HG03378 (cell line): ENCODE measurements at regions not wholly inside any gene's neighbourhood (a gene's known extent, or its start where the extent isn't known, plus 50 kb on each side); places are given as distances from the start of the nearest gene placed in this dataset.

ENCODE experiments used
- ATAC-seq: cut with Tn5 transposase; IDR thresholded peaks from one replicate; pipeline ENCODE4 v1.9.1; 2021; ENCODE audit warnings: mild to moderate bottlenecking, moderate library complexity; ENCODE audit not compliant: unreplicated experiment

- no peak for ATAC-seq
Measured at GRCh38 chr5:133744051-133744959, 132.0 kb upstream of the FSTL4 start.

DNA sequence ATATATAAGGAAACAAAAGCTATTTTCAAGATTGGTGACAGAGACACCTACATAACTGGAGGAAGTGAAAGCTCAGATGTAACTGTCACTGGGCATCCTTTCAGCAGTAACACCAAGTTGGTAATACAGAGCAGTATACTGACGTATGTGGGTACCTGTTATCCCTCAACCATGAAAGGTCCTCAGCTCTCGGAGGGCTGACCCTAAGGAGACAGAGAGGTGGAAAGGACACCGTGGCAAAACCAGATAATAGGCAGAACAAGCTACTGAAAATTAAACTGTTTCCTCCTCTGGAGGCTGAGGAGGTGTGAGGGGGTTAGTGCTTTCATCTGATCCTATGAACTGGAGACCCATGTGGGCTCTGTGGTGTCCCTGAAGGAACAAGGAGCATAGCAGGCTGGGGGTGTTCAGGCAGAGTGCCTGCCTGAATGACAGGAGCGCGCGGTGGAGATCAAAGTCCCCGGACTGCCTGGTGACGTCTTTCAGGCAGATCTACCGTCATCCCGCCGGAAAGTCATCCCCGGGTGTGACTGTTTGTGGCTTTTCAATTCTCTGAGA, 130.2 kb upstream of the FSTL4 start:
- ATAC-seq, result no peak

DNA sequence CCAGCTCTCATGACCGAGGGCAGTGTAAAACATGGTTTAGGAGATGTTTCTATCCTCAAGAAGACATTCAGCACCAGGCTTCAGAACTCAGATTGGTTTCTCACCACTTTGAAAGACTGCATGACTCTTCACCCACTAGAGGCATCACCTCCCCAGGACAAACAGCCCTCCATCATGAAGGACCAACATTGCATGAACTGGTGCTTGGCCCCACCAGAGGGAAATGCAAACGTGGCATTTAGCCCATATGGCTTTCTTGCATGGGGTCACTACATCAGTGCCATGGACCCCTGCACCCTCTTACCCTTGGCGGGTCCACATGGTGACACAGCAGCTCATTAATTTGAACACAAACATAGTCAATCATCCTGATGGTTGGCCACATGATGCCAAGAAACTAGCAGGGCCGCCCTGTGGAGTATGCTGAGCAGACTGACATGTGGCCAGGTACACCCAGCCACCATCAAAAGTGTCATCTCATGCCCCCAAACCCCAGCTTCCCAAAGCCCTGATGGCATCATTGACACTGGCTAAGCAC, 129.5 kb upstream of the FSTL4 start:
- ATAC-seq, result no peak

- no peak for ATAC-seq
Measured at GRCh38 chr5:133741396-133741795, 129.1 kb upstream of the FSTL4 start.

- no peak for ATAC-seq
Measured at GRCh38 chr5:133739181-133739780, 126.9 kb upstream of the FSTL4 start.

- no peak for ATAC-seq
Measured at GRCh38 chr5:133738271-133738670, 125.9 kb upstream of the FSTL4 start.

- ATAC-seq, result no peak
Measured at GRCh38 chr5:133736512-133736911, 124.2 kb upstream of the FSTL4 start.

- no peak for ATAC-seq
Measured at GRCh38 chr5:133735346-133735745, 123.0 kb upstream of the FSTL4 start.

GRCh38 chr5:133734916-133735315, 122.6 kb upstream of the FSTL4 start:
- ATAC-seq, result no peak

GRCh38 chr5:133732536-133732935, 120.2 kb upstream of the FSTL4 start:
- no peak for ATAC-seq

DNA sequence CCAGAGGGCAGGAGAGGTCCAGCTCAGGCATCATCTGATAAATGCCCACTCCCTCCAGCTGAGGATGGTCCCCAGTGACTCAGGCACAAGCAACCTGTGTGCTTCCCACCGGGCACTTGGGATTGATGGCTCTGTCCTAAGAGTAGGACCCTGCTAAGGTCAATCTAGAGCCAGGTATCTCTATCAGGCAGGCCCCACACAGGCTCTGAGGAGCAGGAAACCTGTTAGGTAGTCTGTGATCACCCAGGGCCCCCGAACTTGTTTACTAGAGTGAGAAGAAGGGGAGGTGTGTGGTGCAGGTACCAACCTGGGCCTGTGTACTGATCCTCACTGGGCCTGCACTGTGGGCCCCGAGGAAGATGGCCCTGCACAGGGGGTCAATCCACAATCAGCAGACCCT, 119.6 kb upstream of the FSTL4 start:
- ATAC-seq, result no peak

- ATAC-seq, result no peak
Measured at GRCh38 chr5:133730866-133731265, 118.5 kb upstream of the FSTL4 start.

GRCh38 chr5:133730346-133730745, 118.0 kb upstream of the FSTL4 start:
- ATAC-seq, result no peak

DNA sequence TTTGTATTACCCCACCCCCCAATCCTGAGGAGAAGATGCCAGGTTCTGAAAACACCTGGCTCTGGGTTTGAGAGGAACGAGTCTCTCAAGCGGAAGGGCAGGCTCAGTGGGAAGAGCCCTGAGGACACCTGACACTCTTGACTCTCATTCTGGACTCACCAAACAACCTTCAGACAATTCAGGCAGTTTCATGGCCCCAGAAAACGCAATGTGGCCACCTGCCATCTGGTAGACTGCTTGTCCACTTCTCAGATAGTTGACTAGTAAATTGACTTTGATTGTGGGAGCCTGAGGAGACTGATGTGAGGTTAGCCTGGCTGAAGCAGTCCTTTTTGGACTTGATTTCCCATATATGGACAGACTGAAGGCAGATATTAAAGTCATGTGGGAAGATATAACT, 117.5 kb upstream of the FSTL4 start:
- no peak for ATAC-seq

- no peak for ATAC-seq
Measured at GRCh38 chr5:133728475-133728874, 116.1 kb upstream of the FSTL4 start.

- no peak for ATAC-seq
Measured at GRCh38 chr5:133727636-133728035, 115.3 kb upstream of the FSTL4 start.

DNA sequence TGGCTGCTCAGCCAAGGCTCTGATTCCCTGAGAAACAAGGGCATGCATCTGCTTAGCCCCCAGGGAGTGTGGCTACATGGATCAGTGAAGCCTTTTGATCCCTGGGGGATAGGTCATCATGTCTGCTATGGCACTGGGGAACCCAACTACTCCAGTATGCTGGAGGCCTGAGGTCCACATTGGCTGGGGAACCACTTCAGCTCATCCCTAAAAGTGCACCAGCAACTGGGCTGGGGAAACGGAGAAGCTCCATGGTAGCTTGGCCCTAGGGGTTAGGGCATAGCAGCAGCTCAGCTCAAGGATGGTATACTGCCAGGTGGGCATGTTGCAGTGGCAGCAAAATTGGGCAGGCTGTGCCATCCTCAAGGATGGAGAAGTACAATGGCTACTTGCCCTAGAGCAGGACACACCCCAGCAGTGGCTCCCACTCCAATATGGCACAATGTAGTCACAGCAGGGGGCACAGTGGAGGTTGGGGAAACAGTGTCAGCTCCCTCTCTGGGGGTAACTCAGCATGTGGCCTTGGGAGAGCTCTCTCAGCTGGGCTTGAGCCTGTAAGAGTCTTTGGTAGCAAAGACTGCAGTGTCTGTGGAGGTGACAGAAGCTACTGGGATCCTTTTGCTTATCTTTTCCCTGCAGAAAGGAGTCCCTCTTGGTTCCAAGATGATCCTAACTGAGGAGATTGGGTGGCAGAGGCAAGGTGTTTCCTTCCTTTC, 111.5 kb upstream of the FSTL4 start:
- ATAC-seq, result no peak

DNA sequence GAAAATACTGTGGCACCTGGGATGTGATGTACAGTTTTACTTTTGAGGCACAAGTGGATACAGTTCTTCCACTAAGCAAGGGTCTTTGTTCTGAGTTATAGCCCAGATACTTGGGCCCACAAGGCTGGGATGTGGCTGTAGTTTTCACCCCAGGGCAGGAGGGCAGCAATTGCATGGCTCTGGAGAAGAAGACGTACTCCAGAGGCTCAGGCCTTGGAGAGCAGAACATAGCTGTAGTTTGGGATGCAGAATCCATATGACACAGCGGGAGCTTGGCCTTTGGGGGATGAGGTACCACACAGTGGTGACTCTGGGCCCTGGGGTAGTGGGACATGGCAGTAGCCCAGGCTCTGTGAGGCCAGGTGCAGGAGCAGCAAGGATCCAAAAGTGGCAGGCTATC, 110.8 kb upstream of the FSTL4 start:
- ATAC-seq, result no peak

DNA sequence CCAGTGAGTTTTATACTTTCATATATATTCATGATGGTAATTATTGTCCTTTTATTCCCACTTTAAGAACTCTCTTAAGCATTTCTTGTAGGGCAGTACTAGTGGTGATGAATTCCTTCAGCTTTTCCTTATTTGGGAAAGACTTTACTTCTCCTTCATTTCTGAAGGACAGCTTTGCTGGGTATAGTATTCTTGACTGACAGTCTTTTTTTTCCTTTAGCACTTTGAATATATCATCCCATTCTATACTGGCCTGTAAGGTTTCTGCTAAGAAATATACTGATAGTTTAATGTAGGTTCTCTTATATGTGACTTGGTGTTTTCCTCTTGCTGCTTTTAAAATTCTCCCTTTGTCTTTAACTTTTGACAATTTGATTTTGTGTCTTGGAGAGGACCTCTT, 109.0 kb upstream of the FSTL4 start:
- ATAC-seq, result no peak

GRCh38 chr5:133718457-133718856, 106.1 kb upstream of the FSTL4 start:
- ATAC-seq, result no peak

DNA sequence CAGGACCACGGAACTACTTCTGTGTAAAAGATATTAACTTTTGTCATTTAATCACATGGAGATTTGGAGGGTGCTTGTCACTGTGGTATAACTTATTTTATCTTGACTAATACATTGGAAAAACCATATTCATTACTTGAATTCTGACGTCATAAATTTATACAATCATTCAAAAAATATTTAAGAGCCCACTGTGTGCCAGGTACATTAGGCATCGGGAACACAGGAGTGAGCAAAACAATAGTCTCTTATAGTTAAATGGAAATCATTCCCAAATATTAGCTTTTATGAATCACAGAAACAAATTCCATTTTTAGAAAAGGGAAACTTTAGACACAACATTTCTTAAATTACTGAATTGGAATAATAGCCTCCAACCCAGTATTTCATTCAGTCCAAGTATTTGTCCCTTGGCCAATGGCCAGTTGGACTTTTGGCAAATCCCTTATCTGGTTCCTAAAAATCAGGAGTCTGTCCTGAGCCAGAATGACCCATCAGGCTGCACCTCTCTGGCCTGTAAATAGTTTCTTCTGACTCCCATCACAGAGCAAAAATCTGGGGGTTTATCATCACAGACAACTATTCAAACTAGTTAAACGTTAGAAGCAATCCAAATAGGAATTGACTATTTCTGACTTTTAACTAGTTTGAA, 104.3 kb upstream of the FSTL4 start:
- no peak for ATAC-seq
